HEK293 (cell line): ENCODE measurements at regions not wholly inside any gene's neighbourhood (a gene's known extent, or its start where the extent isn't known, plus 50 kb on each side); places are given as distances from the start of the nearest gene placed in this dataset.
"Not testable (repeated sequence)": the region's sequence is repeated elsewhere in the genome, so short reads cannot be mapped to it uniquely, and the experiment has no call there.

Experiments used
- CTCF ChIA-PET: fragments of 350-600 bp; formaldehyde crosslinking; extraction: SDS; loops from one replicate; lab custom pipeline; 2021; ENCODE audit warnings: antibody characterized with exemption; lab: Yijun Ruan, JAX
- POLR2A ChIA-PET: fragments of 300-600 bp; formaldehyde crosslinking; extraction: SDS; loops from one replicate; lab custom pipeline; 2020; ENCODE audit warnings: antibody characterized with exemption, inconsistent platforms; lab: Yijun Ruan, JAX
- H3K27ac ChIP-seq: fragments of 200-500 bp; sonication (Bioruptor generic); 2 replicates; pipeline ENCODE4 v1.5.1; 2014; ENCODE audit warnings: low read depth, low read length, control low read depth, inconsistent platforms; ENCODE audit errors: extremely low read depth
- H3K36me3 ChIP-seq, 2 experiments: fragments of 200-500 bp in 1 of 2; sonication (Bioruptor generic) in 1 of 2; 1 replicate in 1 of 2; 2 replicates in 1 of 2; pipeline ENCODE4 v1.5.1; 2014 to 2017; ENCODE audit warnings: inconsistent platforms in 2 of 2, low read length in 2 of 2; ENCODE audit not compliant: control insufficient read depth in 2 of 2, insufficient read depth in 1 of 2
- H3K4me1 ChIP-seq: fragments of 200-500 bp; sonication (Bioruptor generic); 2 replicates; pipeline ENCODE4 v1.5.1; 2014; ENCODE audit warnings: mild to moderate bottlenecking, low read length, inconsistent platforms; ENCODE audit not compliant: control insufficient read depth, insufficient read depth
- H3K4me3 ChIP-seq: 2 replicates; pipeline ENCODE4 v1.5.1; 2011; ENCODE audit warnings: low read depth, mild to moderate bottlenecking, control low read depth, low read length, moderate library complexity
- H3K9me3 ChIP-seq: fragments of 200-500 bp; sonication (Bioruptor generic); 2 replicates; pipeline ENCODE4 v1.5.1; 2014; ENCODE audit warnings: low read depth, low read length, inconsistent platforms; ENCODE audit not compliant: control insufficient read depth, insufficient read depth
- BCL11B ChIP-seq: fragments of 450-650 bp; formaldehyde crosslinking; IDR thresholded peaks from 2 replicates; pipeline ENCODE4 v1.5.1; 2016; ENCODE audit warnings: low read depth, missing biosample characterization, missing genetic modification characterization
- IKZF3 ChIP-seq: fragments of 450-650 bp; IDR thresholded peaks from 2 replicates; pipeline ENCODE4 v1.5.0; 2018; ENCODE audit warnings: missing biosample characterization, mild to moderate bottlenecking, missing genetic modification characterization, moderate library complexity
- REPIN1 ChIP-seq: fragments of 450-650 bp; formaldehyde crosslinking; IDR thresholded peaks from 2 replicates; pipeline ENCODE4 v1.5.1; 2017; ENCODE audit warnings: missing biosample characterization, missing genetic modification characterization, low read depth
- SP7 ChIP-seq: fragments of 450-650 bp; formaldehyde crosslinking; IDR thresholded peaks from 2 replicates; pipeline ENCODE4 v1.5.1; 2016; ENCODE audit warnings: missing biosample characterization, missing genetic modification characterization
- ZBTB7A ChIP-seq: fragments of 450-650 bp; formaldehyde crosslinking; IDR thresholded peaks from 2 replicates; pipeline ENCODE4 v1.5.1; 2016; ENCODE audit warnings: low read depth, missing biosample characterization, missing genetic modification characterization
- ZNF114 ChIP-seq: fragments of 450-650 bp; formaldehyde crosslinking; IDR thresholded peaks from 2 replicates; pipeline ENCODE4 v1.5.0; 2017; ENCODE audit warnings: missing biosample characterization, missing genetic modification characterization
- ZNF311 ChIP-seq: fragments of 450-650 bp; formaldehyde crosslinking; IDR thresholded peaks from 2 replicates; pipeline ENCODE4 v1.5.1; 2017; ENCODE audit warnings: missing biosample characterization, missing genetic modification characterization, borderline replicate concordance
- ZNF391 ChIP-seq: fragments of 450-650 bp; formaldehyde crosslinking; IDR thresholded peaks from 2 replicates; pipeline ENCODE4 v1.5.1; 2016; ENCODE audit warnings: low read depth, missing biosample characterization, missing genetic modification characterization, borderline replicate concordance
- ZNF416 ChIP-seq: fragments of 450-650 bp; formaldehyde crosslinking; IDR thresholded peaks from 2 replicates; pipeline ENCODE4 v1.5.1; 2016; ENCODE audit warnings: missing biosample characterization, missing genetic modification characterization
- ZNF501 ChIP-seq: fragments of 450-650 bp; formaldehyde crosslinking; IDR thresholded peaks from 2 replicates; pipeline ENCODE4 v1.5.1; 2016; ENCODE audit warnings: missing biosample characterization, missing genetic modification characterization
- ZNF621 ChIP-seq: fragments of 450-650 bp; formaldehyde crosslinking; IDR thresholded peaks from 2 replicates; pipeline ENCODE4 v1.5.1; 2017; ENCODE audit warnings: missing biosample characterization, missing genetic modification characterization
- ZNF830 ChIP-seq: fragments of 450-650 bp; IDR thresholded peaks from 2 replicates; pipeline ENCODE4 v1.5.0; 2018; ENCODE audit warnings: missing biosample characterization, missing genetic modification characterization, low read depth, mild to moderate bottlenecking, moderate library complexity
- ZNF837 ChIP-seq: fragments of 450-650 bp; formaldehyde crosslinking; IDR thresholded peaks from 2 replicates; pipeline ENCODE4 v1.5.1; 2016; ENCODE audit warnings: missing biosample characterization, missing genetic modification characterization
- ZNF843 ChIP-seq: fragments of 450-650 bp; formaldehyde crosslinking; IDR thresholded peaks from 2 replicates; pipeline ENCODE4 v1.5.1; 2016; ENCODE audit warnings: missing biosample characterization, missing genetic modification characterization
- ZSCAN23 ChIP-seq: fragments of 450-650 bp; formaldehyde crosslinking; IDR thresholded peaks from 2 replicates; pipeline ENCODE4 v1.5.1; 2016; ENCODE audit warnings: missing biosample characterization, missing genetic modification characterization
- TF ChIP-seq, protein P1 (sequence below): fragments of 450-650 bp; formaldehyde crosslinking; IDR thresholded peaks from 2 replicates; pipeline ENCODE4 v1.5.1; 2016; ENCODE audit warnings: missing biosample characterization, missing genetic modification characterization
- TF ChIP-seq, protein P2 (sequence below): sonication (generic); formaldehyde crosslinking; IDR thresholded peaks from 2 replicates; pipeline ENCODE4 v1.8.1; 2022; ENCODE audit warnings: mild to moderate bottlenecking, moderate library complexity, missing genetic modification reagents
- TF ChIP-seq, protein P3 (sequence below): fragments of 450-650 bp; formaldehyde crosslinking; IDR thresholded peaks from 2 replicates; pipeline ENCODE4 v1.5.1; 2016; ENCODE audit warnings: missing biosample characterization, missing genetic modification characterization
- TF ChIP-seq, protein P4 (sequence below): fragments of 450-650 bp; formaldehyde crosslinking; IDR thresholded peaks from 2 replicates; pipeline ENCODE4 v1.5.1; 2016; ENCODE audit warnings: missing biosample characterization, missing genetic modification characterization
- TF ChIP-seq, protein P5 (sequence below): fragments of 450-650 bp; formaldehyde crosslinking; IDR thresholded peaks from 2 replicates; pipeline ENCODE4 v1.5.1; 2016; ENCODE audit warnings: missing biosample characterization, missing genetic modification characterization

DNA sequence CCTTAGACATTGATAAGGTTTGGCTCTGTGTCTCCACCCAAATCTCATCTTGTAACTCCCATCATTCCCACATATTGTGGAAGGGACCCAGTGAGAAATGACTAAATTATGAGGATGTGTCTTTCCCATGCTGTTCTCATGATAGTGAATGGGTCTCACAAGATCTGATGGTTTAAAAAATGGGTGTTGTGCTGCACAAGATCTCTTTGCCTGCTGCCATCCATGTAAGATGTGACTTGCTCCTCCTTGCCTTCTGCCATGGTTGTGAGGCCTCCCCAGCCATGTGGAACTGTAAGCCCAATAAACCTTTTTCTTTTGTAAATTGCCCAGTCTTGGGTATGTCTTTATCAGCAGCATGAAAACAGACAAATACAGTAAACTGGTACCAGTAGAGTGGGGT lies 206.1 kb upstream of the KCND2 start:
- CTCF ChIA-PET, H3K36me3 ChIP-seq, H3K27ac ChIP-seq, H3K4me1 ChIP-seq, POLR2A ChIA-PET, H3K9me3 ChIP-seq, H3K4me3 ChIP-seq: not testable (repeated sequence)

DNA sequence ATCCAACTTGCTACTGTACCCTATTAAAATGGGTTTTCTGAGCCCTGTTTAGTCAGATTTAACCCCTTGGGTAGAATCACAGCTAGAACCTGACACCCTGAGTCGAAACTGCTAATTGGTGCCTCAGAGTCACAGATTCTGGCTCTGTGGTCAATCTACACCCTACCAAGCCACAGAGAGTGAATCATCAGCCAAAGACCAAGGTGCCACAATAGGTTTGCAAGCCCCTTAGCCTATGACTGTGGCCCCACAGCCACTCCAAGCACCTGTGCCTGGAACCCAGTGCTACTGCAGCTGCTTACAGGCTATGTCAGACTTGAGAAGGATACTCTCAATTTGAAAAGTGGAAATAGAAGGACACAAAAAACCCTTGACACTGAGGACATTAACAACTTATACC lies 202.8 kb upstream of the KCND2 start:
- Histone ChIP-seq H3K36me3 (no peaks in the 10 kb centered on the region), H3K4me3 (no peak overlapping the region), H3K4me1 (no peaks in the 10 kb centered on the region), H3K9me3 (no peaks in the 10 kb centered on the region), H3K27ac (no peak overlapping the region)
- ChIA-PET POLR2A (no interaction called here), CTCF (no interaction called here)
- TF ChIP-seq ZNF416 (tag by site-specific recombination): no peak
- no peak for TF ChIP-seq ZNF837 (tag by site-specific recombination)
- no peak for TF ChIP-seq ZNF501 (tag by site-specific recombination)
- no peak for TF ChIP-seq ZNF830 (tag by site-specific recombination)
- no peak for TF ChIP-seq ZBTB7A (tag by site-specific recombination)
- TF ChIP-seq ZNF114 (tag by site-specific recombination): no peak
- TF ChIP-seq, protein P1, sequence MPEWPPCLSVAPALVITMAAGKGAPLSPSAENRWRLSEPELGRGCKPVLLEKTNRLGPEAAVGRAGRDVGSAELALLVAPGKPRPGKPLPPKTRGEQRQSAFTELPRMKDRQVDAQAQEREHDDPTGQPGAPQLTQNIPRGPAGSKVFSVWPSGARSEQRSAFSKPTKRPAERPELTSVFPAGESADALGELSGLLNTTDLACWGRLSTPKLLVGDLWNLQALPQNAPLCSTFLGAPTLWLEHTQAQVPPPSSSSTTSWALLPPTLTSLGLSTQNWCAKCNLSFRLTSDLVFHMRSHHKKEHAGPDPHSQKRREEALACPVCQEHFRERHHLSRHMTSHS (tag by site-specific recombination): no peak

DNA sequence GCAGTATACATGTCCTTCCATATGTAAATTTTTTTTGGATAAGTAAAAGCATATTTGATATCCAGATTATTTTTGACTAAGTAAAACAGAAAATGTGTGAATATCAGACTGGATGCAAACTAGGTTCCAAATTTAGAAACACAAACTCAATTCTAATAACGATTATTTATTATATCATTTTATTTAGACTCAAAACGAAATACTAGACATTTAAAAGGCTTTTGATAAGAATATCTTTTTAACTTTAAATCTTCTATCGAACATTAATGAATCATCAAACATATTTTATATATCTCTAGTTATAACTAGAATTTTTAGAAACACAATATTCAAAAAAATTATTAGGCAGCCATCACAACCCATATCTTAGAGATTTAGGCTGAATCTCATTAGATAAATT lies 195.2 kb upstream of the KCND2 start:
- no peaks in the 10 kb centered on the region for H3K9me3 ChIP-seq
- ChIA-PET POLR2A (no interaction called here), CTCF (no interaction called here)
- H3K36me3 ChIP-seq: no peaks in the 10 kb centered on the region
- H3K27ac ChIP-seq: no peak overlapping the region
- H3K4me1 ChIP-seq: no peaks in the 10 kb centered on the region
- TF ChIP-seq, protein P2, sequence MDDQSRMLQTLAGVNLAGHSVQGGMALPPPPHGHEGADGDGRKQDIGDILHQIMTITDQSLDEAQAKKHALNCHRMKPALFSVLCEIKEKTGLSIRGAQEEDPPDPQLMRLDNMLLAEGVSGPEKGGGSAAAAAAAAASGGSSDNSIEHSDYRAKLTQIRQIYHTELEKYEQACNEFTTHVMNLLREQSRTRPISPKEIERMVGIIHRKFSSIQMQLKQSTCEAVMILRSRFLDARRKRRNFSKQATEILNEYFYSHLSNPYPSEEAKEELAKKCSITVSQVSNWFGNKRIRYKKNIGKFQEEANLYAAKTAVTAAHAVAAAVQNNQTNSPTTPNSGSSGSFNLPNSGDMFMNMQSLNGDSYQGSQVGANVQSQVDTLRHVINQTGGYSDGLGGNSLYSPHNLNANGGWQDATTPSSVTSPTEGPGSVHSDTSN (CRISPR knock-in tag): no peak
- TF ChIP-seq, protein P3, sequence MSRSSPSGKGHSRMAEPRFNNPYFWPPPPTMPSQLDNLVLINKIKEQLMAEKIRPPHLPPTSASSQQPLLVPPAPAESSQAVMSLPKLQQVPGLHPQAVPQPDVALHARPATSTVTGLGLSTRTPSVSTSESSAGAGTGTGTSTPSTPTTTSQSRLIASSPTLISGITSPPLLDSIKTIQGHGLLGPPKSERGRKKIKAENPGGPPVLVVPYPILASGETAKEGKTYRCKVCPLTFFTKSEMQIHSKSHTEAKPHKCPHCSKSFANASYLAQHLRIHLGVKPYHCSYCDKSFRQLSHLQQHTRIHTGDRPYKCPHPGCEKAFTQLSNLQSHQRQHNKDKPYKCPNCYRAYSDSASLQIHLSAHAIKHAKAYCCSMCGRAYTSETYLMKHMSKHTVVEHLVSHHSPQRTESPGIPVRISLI (tag by site-specific recombination): no peak
- TF ChIP-seq ZNF843 (tag by site-specific recombination) (no peak), ZNF621 (tag by site-specific recombination) (no peak), SP7 (tag by site-specific recombination) (no peak), REPIN1 (tag by site-specific recombination) (no peak), ZNF391 (no peak), IKZF3 (tag by site-specific recombination) (no peak), BCL11B (tag by site-specific recombination) (no peak), ZSCAN23 (tag by site-specific recombination) (no peak), ZNF311 (no peak)
- TF ChIP-seq, protein P4, sequence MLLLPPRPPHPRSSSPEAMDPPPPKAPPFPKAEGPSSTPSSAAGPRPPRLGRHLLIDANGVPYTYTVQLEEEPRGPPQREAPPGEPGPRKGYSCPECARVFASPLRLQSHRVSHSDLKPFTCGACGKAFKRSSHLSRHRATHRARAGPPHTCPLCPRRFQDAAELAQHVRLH (tag by site-specific recombination): no peak
- TF ChIP-seq, protein P5, sequence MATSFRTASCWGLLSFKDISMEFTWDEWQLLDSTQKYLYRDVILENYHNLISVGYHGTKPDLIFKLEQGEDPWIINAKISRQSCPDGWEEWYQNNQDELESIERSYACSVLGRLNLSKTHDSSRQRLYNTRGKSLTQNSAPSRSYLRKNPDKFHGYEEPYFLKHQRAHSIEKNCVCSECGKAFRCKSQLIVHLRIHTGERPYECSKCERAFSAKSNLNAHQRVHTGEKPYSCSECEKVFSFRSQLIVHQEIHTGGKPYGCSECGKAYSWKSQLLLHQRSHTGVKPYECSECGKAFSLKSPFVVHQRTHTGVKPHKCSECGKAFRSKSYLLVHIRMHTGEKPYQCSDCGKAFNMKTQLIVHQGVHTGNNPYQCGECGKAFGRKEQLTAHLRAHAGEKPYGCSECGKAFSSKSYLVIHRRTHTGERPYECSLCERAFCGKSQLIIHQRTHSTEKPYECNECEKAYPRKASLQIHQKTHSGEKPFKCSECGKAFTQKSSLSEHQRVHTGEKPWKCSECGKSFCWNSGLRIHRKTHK: no peak
- TF ChIP-seq, all 188 proteins: peak for 0
- H3K4me3 ChIP-seq: no peak overlapping the region
